ENCODE measurements at regions not wholly inside any gene's neighbourhood (a gene's known extent, or its start where the extent isn't known, plus 50 kb on each side); places are given as distances from the start of the nearest gene placed in this dataset.

GRCh38 chr11:80441821-80442220, 1001.0 kb upstream of the TENM4 start:
- H3K36me3 ChIP-seq (ENCODE audit: low read depth, missing control alignments) = no peaks in the 10 kb centered on the region
- H3K4me3 ChIP-seq = no peak overlapping the region
- H3K4me1 ChIP-seq = no peaks in the 10 kb centered on the region
- 74 to 75% methylated on average over 3 of the region's 3 CpGs for WGBS, 2 donors
- H3K27me3 ChIP-seq = no peaks in the 10 kb centered on the region
- TF ChIP-seq CTCF (IDR thresholded peaks at IDR 0.05) (no peak), POLR2A (IDR thresholded peaks at IDR 0.05) (no peak)
- no peak overlapping the region for H3K27ac ChIP-seq
- no peaks in the 10 kb centered on the region for H3K9me3 ChIP-seq
- no peak for DNase-seq
- intact Hi-C loops (cut with DNase I; ENCODE audit: low total_unique reads) = no loop called here

- intact Hi-C loops (cut with DNase I; ENCODE audit: low total_unique reads) = no loop called here
- TF ChIP-seq CTCF (IDR thresholded peaks at IDR 0.05) = no peak
- TF ChIP-seq POLR2A (IDR thresholded peaks at IDR 0.05) = no peak
- 42 to 58% methylated on average over 4 of the region's 4 CpGs for WGBS, 2 donors
Observed at GRCh38 chr11:80440835-80441234, 1000.0 kb upstream of the TENM4 start.

GRCh38 chr11:80436547-80436946, 995.7 kb upstream of the TENM4 start:
- no peaks in the 10 kb centered on the region for H3K36me3 ChIP-seq (ENCODE audit: low read depth, missing control alignments)
- intact Hi-C loops (cut with DNase I; ENCODE audit: low total_unique reads) = no loop called here
- H3K9me3 ChIP-seq = no peaks in the 10 kb centered on the region
- H3K27ac ChIP-seq = no peak overlapping the region
- no peak for TF ChIP-seq POLR2A (IDR thresholded peaks at IDR 0.05)
- no peak for TF ChIP-seq CTCF (IDR thresholded peaks at IDR 0.05)
- no peaks in the 10 kb centered on the region for H3K4me1 ChIP-seq
- DNase-seq = no peak
- no peak overlapping the region for H3K4me3 ChIP-seq
- 76 to 92% methylated on average over 1 of the region's 1 CpG for WGBS, 2 donors
- H3K27me3 ChIP-seq = no peaks in the 10 kb centered on the region

More at GRCh38 chr11:80440835-80441234, 1000.0 kb upstream of the TENM4 start:
- Histone ChIP-seq H3K9me3 (no peaks in the 10 kb centered on the region), H3K27me3 (no peaks in the 10 kb centered on the region), H3K36me3 (ENCODE audit: low read depth, missing control alignments) (no peaks in the 10 kb centered on the region), H3K27ac (no peak overlapping the region), H3K4me1 (no peaks in the 10 kb centered on the region), H3K4me3 (no peak overlapping the region)
- no peak for DNase-seq

- TF ChIP-seq POLR2A (IDR thresholded peaks at IDR 0.05) = no peak
- TF ChIP-seq CTCF (IDR thresholded peaks at IDR 0.05) = no peak
- H3K4me1 ChIP-seq = no peaks in the 10 kb centered on the region
- intact Hi-C loops (cut with DNase I; ENCODE audit: low total_unique reads) = no loop called here
- no peak overlapping the region for H3K27ac ChIP-seq
- H3K9me3 ChIP-seq = no peaks in the 10 kb centered on the region
- no peaks in the 10 kb centered on the region for H3K36me3 ChIP-seq (ENCODE audit: low read depth, missing control alignments)
- no peak overlapping the region for H3K4me3 ChIP-seq
- no peak for DNase-seq
- no peaks in the 10 kb centered on the region for H3K27me3 ChIP-seq
Observed at GRCh38 chr11:80435345-80435744, 994.5 kb upstream of the TENM4 start.

- intact Hi-C loops (cut with DNase I; ENCODE audit: low total_unique reads) = no loop called here
- no peaks in the 10 kb centered on the region for H3K4me1 ChIP-seq
- no peak overlapping the region for H3K4me3 ChIP-seq
- TF ChIP-seq POLR2A (IDR thresholded peaks at IDR 0.05) (no peak), CTCF (IDR thresholded peaks at IDR 0.05) (no peak)
- H3K9me3 ChIP-seq = no peaks in the 10 kb centered on the region
- 58 to 75% methylated on average over 2 of the region's 2 CpGs for WGBS, 2 donors
- H3K27me3 ChIP-seq = no peaks in the 10 kb centered on the region
- no peak for DNase-seq
- H3K36me3 ChIP-seq (ENCODE audit: low read depth, missing control alignments) = no peaks in the 10 kb centered on the region
- H3K27ac ChIP-seq = no peak overlapping the region
Observed at GRCh38 chr11:80432057-80432456, 991.2 kb upstream of the TENM4 start.
